ENCODE measurements at regions not wholly inside any gene's neighbourhood (a gene's known extent, or its start where the extent isn't known, plus 50 kb on each side); places are given as distances from the start of the nearest gene placed in this dataset.

GRCh38 chr3:43162230-43163084 lies 56.6 kb upstream of the POMGNT2 start:
- H3K36me3 Mint-ChIP-seq = peaks cover 2% of the 10 kb centered on the region
- H3K27me3 ChIP-seq = no peaks in the 10 kb centered on the region
- peak overlapping the region; percentile 67 for H2AFZ ChIP-seq (replicated peaks)

GRCh38 chr3:43161684-43162229 lies 55.9 kb upstream of the POMGNT2 start:
- H3K27ac Mint-ChIP-seq = no peak overlapping the region
- no peak for TF ChIP-seq EZH2 (IDR thresholded peaks at IDR 0.05)
- TF ChIP-seq CTCF (IDR thresholded peaks at IDR 0.05) = no peak
- no peak for TF ChIP-seq EZH2phosphoT487 (IDR thresholded peaks at IDR 0.05)
- Histone ChIP-seq H2AFZ (replicated peaks) (peak overlapping the region; percentile 67), H3F3A (ENCODE audit: low read depth) (no peaks in the 10 kb centered on the region), H3K9me3 (ENCODE audit: low read depth) (no peaks in the 10 kb centered on the region), H3K4me1 (no peaks in the 10 kb centered on the region), H3K4me3 (no peak overlapping the region), H3K79me2 (ENCODE audit: low read depth) (no peaks in the 10 kb centered on the region), H3K4me2 (no peak overlapping the region), H3K9ac (no peak overlapping the region), H3K36me3 (no peaks in the 10 kb centered on the region), H3K27ac (no peak overlapping the region), H3K27me3 (no peaks in the 10 kb centered on the region), H4K20me1 (ENCODE audit: low read depth) (no peaks in the 10 kb centered on the region)
- peaks cover 2% of the 10 kb centered on the region for H3K36me3 Mint-ChIP-seq
- peaks cover 13% of the 10 kb centered on the region for H3K9me3 Mint-ChIP-seq
- no peak for DNase-seq (ENCODE audit: low spot score)
- no peaks in the 10 kb centered on the region for H3K4me1 Mint-ChIP-seq
- no peak overlapping the region for H3K4me3 Mint-ChIP-seq
- no peaks in the 10 kb centered on the region for H3K27me3 Mint-ChIP-seq (ENCODE audit: insufficient read depth, low read depth)

More at GRCh38 chr3:43162230-43163084, 56.6 kb upstream of the POMGNT2 start:
- no peaks in the 10 kb centered on the region for H3K9me3 ChIP-seq (ENCODE audit: low read depth)
- no peak overlapping the region for H3K27ac ChIP-seq
- no peaks in the 10 kb centered on the region for H3K79me2 ChIP-seq (ENCODE audit: low read depth)
- peaks cover 17% of the 10 kb centered on the region for H3K9me3 Mint-ChIP-seq
- no peaks in the 10 kb centered on the region for H3K27me3 Mint-ChIP-seq (ENCODE audit: insufficient read depth, low read depth)
- no peak overlapping the region for H3K4me3 ChIP-seq
- TF ChIP-seq EZH2phosphoT487 (IDR thresholded peaks at IDR 0.05) (no peak), CTCF (IDR thresholded peaks at IDR 0.05) (peak; percentile 58), EZH2 (IDR thresholded peaks at IDR 0.05) (no peak)
- H3K4me1 ChIP-seq = no peaks in the 10 kb centered on the region
- no peaks in the 10 kb centered on the region for H3F3A ChIP-seq (ENCODE audit: low read depth)
- H3K4me2 ChIP-seq = no peak overlapping the region
- H4K20me1 ChIP-seq (ENCODE audit: low read depth) = no peaks in the 10 kb centered on the region
- no peaks in the 10 kb centered on the region for H3K4me1 Mint-ChIP-seq
- H3K36me3 ChIP-seq = no peaks in the 10 kb centered on the region
- peak; percentile 34 for DNase-seq (ENCODE audit: low spot score)
- H3K4me3 Mint-ChIP-seq = no peak overlapping the region
- H3K9ac ChIP-seq = no peak overlapping the region
- no peak overlapping the region for H3K27ac Mint-ChIP-seq

GRCh38 chr3:43160664-43161063 lies 54.8 kb upstream of the POMGNT2 start:
- TF ChIP-seq CTCF (IDR thresholded peaks at IDR 0.05) = no peak
- TF ChIP-seq EZH2phosphoT487 (IDR thresholded peaks at IDR 0.05) = no peak
- TF ChIP-seq EZH2 (IDR thresholded peaks at IDR 0.05) = no peak
- H3K27ac Mint-ChIP-seq = no peak overlapping the region
- no peaks in the 10 kb centered on the region for H3K4me1 ChIP-seq
- no peak overlapping the region for H3K4me3 Mint-ChIP-seq
- H3K4me1 Mint-ChIP-seq = no peaks in the 10 kb centered on the region
- no peak overlapping the region for H3K4me2 ChIP-seq
- no peak overlapping the region for H3K4me3 ChIP-seq
- H3K27me3 ChIP-seq = no peaks in the 10 kb centered on the region
- no peak overlapping the region for H3K9ac ChIP-seq
- H3K79me2 ChIP-seq (ENCODE audit: low read depth) = no peaks in the 10 kb centered on the region
- no peak overlapping the region for H2AFZ ChIP-seq (replicated peaks)
- peaks cover 3% of the 10 kb centered on the region for H3K9me3 Mint-ChIP-seq
- no peaks in the 10 kb centered on the region for H3K36me3 ChIP-seq
- H4K20me1 ChIP-seq (ENCODE audit: low read depth) = no peaks in the 10 kb centered on the region
- H3K36me3 Mint-ChIP-seq = peaks cover under 1% of the 10 kb centered on the region
- H3F3A ChIP-seq (ENCODE audit: low read depth) = no peaks in the 10 kb centered on the region
- H3K27me3 Mint-ChIP-seq (ENCODE audit: insufficient read depth, low read depth) = no peaks in the 10 kb centered on the region
- H3K27ac ChIP-seq = no peak overlapping the region
- DNase-seq (ENCODE audit: low spot score) = no peak
- H3K9me3 ChIP-seq (ENCODE audit: low read depth) = no peaks in the 10 kb centered on the region
